ENCODE measurements at regions not wholly inside any gene's neighbourhood (a gene's known extent, or its start where the extent isn't known, plus 50 kb on each side); places are given as distances from the start of the nearest gene placed in this dataset.

- DNase-seq, result no peak
Observed at GRCh38 chrX:97766501-97767095, 882.9 kb downstream of the RPA4 start.

- no peak for DNase-seq
Observed at GRCh38 chrX:97787311-97787710, 903.6 kb downstream of the RPA4 start.

GRCh38 chrX:97787849-97788248 lies 904.1 kb downstream of the RPA4 start:
- no peak for DNase-seq

GRCh38 chrX:97790850-97791249 lies 907.1 kb downstream of the RPA4 start:
- no peak for DNase-seq

- DNase-seq, result no peak
Observed at GRCh38 chrX:97797076-97797475, 913.4 kb downstream of the RPA4 start.

- no peak for DNase-seq
Observed at GRCh38 chrX:97806238-97806637, 922.5 kb downstream of the RPA4 start.

GRCh38 chrX:97806946-97807345 lies 923.2 kb downstream of the RPA4 start:
- DNase-seq, result no peak

- DNase-seq, result no peak
Observed at GRCh38 chrX:97820170-97820569, 936.5 kb downstream of the RPA4 start.

GRCh38 chrX:97828471-97828870 lies 944.8 kb downstream of the RPA4 start:
- no peak for DNase-seq

- DNase-seq, result no peak
Observed at GRCh38 chrX:97835969-97836368, 952.3 kb downstream of the RPA4 start.

GRCh38 chrX:97841544-97842179 lies 958.0 kb downstream of the RPA4 start:
- DNase-seq, result no peak

GRCh38 chrX:97842468-97843199 lies 958.9 kb downstream of the RPA4 start:
- no peak for DNase-seq

- DNase-seq, result no peak
Observed at GRCh38 chrX:97843200-97843811, 959.6 kb downstream of the RPA4 start.

GRCh38 chrX:97844161-97844560 lies 960.5 kb downstream of the RPA4 start:
- DNase-seq, result no peak

- no peak for DNase-seq
Observed at GRCh38 chrX:97844943-97845342, 961.2 kb downstream of the RPA4 start.

GRCh38 chrX:97845451-97845850 lies 961.7 kb downstream of the RPA4 start:
- DNase-seq, result no peak

- DNase-seq, result no peak
Observed at GRCh38 chrX:97846228-97846627, 962.5 kb downstream of the RPA4 start.

- DNase-seq, result no peak
Observed at GRCh38 chrX:97846718-97847237, 963.1 kb downstream of the RPA4 start.

GRCh38 chrX:97847885-97848679 lies 964.4 kb downstream of the RPA4 start:
- no peak for DNase-seq

GRCh38 chrX:97849951-97850350 lies 966.2 kb downstream of the RPA4 start:
- no peak for DNase-seq

- DNase-seq, result no peak
Observed at GRCh38 chrX:97850911-97851310, 967.2 kb downstream of the RPA4 start.

GRCh38 chrX:97854086-97854485 lies 970.4 kb downstream of the RPA4 start:
- no peak for DNase-seq

GRCh38 chrX:97858592-97858991 lies 974.9 kb downstream of the RPA4 start:
- no peak for DNase-seq

Measured in hematopoietic multipotent progenitor cell treated with erythropoietin and hydrocortisone succinate and interleukin-3 and kit ligand, for 8 days (in vitro differentiated cells).